ENCODE measurements at regions not wholly inside any gene's neighbourhood (a gene's known extent, or its start where the extent isn't known, plus 50 kb on each side); places are given as distances from the start of the nearest gene placed in this dataset.

DNA sequence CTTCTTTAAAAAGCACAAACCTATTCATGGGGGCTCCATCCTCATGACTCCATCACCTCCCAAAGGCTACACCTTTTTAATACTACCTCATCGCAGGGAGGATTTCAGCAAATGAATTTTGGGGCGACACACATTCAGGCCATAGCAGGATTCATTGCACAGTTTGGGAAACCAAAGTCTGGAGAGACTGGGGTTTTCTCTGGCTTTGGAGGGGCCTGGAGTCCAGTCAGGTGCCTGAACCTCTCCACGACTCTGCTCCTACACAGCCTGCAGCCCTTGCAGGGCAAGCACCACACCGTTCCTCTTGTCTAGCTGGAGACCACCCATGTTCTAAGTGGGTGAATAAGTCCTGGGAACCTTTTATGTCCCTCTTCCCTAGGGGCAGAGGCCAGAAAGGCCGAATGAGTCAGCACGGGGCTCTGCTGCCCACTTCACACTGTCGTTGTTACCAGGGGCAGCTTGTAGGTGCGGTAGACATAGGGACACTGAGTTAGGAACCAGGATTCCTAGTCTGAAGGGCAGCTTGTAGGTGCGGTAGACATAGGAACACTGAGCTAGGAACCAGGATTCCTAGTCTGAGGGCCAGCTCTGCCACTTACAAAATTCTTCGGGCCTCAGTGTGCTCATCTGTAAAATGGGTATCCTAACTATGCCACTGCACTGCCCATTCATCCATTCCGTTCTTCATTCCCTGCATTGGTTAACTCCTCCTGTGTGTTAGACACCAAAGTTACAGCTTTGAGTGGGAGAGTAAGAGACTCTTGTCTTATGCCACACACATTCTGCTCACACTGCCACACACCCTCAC is 251.7 kb upstream of the B3GAT1 start:
- Histone ChIP-seq H3K79me2 (no peaks in the 10 kb centered on the region), H3K4me2 (ENCODE audit: low read length) (no peak overlapping the region), H3K4me1 (no peaks in the 10 kb centered on the region), H3K9ac (no peak overlapping the region), H3K4me3 (ENCODE audit: low read depth, low read length) (no peak overlapping the region), H3K27me3 (ENCODE audit: control insufficient read depth, insufficient read depth, low read length) (no peaks in the 10 kb centered on the region), H3K36me3 (ENCODE audit: control insufficient read depth, insufficient read depth, low read length) (no peaks in the 10 kb centered on the region), H2AFZ (no peak overlapping the region), H3K27ac (no peak overlapping the region), H3K9me3 (ENCODE audit: control insufficient read depth, low read length) (no peaks in the 10 kb centered on the region)
- TF ChIP-seq, protein P1, sequence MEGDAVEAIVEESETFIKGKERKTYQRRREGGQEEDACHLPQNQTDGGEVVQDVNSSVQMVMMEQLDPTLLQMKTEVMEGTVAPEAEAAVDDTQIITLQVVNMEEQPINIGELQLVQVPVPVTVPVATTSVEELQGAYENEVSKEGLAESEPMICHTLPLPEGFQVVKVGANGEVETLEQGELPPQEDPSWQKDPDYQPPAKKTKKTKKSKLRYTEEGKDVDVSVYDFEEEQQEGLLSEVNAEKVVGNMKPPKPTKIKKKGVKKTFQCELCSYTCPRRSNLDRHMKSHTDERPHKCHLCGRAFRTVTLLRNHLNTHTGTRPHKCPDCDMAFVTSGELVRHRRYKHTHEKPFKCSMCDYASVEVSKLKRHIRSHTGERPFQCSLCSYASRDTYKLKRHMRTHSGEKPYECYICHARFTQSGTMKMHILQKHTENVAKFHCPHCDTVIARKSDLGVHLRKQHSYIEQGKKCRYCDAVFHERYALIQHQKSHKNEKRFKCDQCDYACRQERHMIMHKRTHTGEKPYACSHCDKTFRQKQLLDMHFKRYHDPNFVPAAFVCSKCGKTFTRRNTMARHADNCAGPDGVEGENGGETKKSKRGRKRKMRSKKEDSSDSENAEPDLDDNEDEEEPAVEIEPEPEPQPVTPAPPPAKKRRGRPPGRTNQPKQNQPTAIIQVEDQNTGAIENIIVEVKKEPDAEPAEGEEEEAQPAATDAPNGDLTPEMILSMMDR (IDR thresholded peaks at IDR 0.05) = no peak

DNA sequence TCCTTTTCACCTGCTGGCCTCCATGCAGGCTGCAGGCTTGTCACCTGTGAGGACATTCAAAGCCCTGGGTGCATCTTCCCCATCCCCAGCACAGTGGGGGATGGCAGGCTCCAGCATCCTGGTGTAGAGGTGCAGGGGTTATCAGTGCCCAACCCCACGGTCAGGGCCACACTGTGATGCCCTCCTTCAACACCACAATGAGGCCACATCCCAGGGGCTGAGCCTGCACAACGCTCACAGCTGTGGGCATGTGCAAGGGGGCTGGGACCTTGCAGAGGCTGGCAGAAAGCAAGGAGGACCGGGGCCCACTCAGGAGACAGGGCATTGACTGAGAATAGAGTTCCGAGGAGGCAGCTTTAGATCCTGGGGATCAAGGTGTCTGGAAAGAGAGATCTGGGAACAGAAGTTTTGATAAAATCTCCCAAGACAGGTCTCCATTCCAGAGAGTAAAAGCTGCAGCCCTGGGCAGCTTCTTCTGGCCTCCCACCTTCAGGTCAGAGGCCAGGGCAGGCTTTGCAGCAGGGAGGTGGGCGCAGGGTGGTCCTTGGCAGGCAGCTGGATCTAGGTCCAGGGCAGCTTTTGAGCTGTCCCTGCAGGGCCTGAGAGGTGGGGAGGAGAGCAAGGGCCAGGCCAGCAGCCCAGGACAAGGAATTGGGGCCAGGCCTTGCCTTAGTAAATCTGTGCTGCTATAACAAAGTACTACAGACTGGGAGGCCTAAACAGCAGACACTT is 250.8 kb upstream of the B3GAT1 start:
- H3K79me2 ChIP-seq = no peaks in the 10 kb centered on the region
- TF ChIP-seq, protein P1 (IDR thresholded peaks at IDR 0.05) = no peak
- no peak overlapping the region for H3K4me3 ChIP-seq (ENCODE audit: low read depth, low read length)

GRCh38 chr11:134661660-134662059 is 249.6 kb upstream of the B3GAT1 start:
- H3K4me1 ChIP-seq = no peaks in the 10 kb centered on the region
- no peaks in the 10 kb centered on the region for H3K79me2 ChIP-seq
- no peak overlapping the region for H2AFZ ChIP-seq
- no peaks in the 10 kb centered on the region for H3K36me3 ChIP-seq (ENCODE audit: control insufficient read depth, insufficient read depth, low read length)
- TF ChIP-seq, protein P1 (IDR thresholded peaks at IDR 0.05) = no peak
- H3K4me2 ChIP-seq (ENCODE audit: low read length) = no peak overlapping the region
- H3K27me3 ChIP-seq (ENCODE audit: control insufficient read depth, insufficient read depth, low read length) = no peaks in the 10 kb centered on the region
- no peak overlapping the region for H3K4me3 ChIP-seq (ENCODE audit: low read depth, low read length)
- H3K27ac ChIP-seq = no peak overlapping the region
- H3K9ac ChIP-seq = no peak overlapping the region
- no peaks in the 10 kb centered on the region for H3K9me3 ChIP-seq (ENCODE audit: control insufficient read depth, low read length)

More for the DNA sequence above, 250.8 kb upstream of the B3GAT1 start:
- Histone ChIP-seq H3K4me2 (ENCODE audit: low read length) (no peak overlapping the region), H3K27me3 (ENCODE audit: control insufficient read depth, insufficient read depth, low read length) (no peaks in the 10 kb centered on the region), H3K9me3 (ENCODE audit: control insufficient read depth, low read length) (no peaks in the 10 kb centered on the region), H3K4me1 (no peaks in the 10 kb centered on the region), H2AFZ (no peak overlapping the region), H3K27ac (no peak overlapping the region), H3K9ac (no peak overlapping the region), H3K36me3 (ENCODE audit: control insufficient read depth, insufficient read depth, low read length) (no peaks in the 10 kb centered on the region)

DNA sequence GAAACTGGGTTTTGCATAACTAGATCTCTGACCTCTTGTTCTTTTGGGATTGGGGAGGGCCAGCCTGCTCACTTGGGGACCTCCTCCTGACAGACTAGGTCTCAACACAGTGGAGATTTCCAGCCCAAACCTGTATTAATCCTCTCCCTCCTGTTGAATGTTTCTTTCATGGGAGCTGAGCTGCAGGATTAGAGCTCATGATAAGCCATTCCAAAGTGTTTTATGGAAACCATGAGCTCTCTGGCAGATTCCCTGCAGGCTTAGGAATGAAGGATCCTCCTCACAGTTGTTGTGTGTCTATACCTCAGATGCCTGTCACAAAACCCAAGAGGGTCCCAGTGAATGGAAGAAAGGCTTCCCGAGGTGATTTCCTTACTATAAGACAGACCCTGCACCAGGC is 248.4 kb upstream of the B3GAT1 start:
- TF ChIP-seq, protein P1 (IDR thresholded peaks at IDR 0.05) = no peak
- H3K4me1 ChIP-seq = no peaks in the 10 kb centered on the region
- no peak overlapping the region for H3K4me2 ChIP-seq (ENCODE audit: low read length)
- H3K9ac ChIP-seq = no peak overlapping the region
- H3K27me3 ChIP-seq (ENCODE audit: control insufficient read depth, insufficient read depth, low read length) = no peaks in the 10 kb centered on the region
- no peak overlapping the region for H3K4me3 ChIP-seq (ENCODE audit: low read depth, low read length)
- no peaks in the 10 kb centered on the region for H3K9me3 ChIP-seq (ENCODE audit: control insufficient read depth, low read length)
- H3K36me3 ChIP-seq (ENCODE audit: control insufficient read depth, insufficient read depth, low read length) = no peaks in the 10 kb centered on the region
- no peak overlapping the region for H3K27ac ChIP-seq
- no peak overlapping the region for H2AFZ ChIP-seq
- no peaks in the 10 kb centered on the region for H3K79me2 ChIP-seq

Measured in parathyroid adenoma (tissue), 2 donors.